ENCODE measurements at regions not wholly inside any gene's neighbourhood (a gene's known extent, or its start where the extent isn't known, plus 50 kb on each side); places are given as distances from the start of the nearest gene placed in this dataset.

- Histone ChIP-seq H3K4me1 (ENCODE audit: control insufficient read depth, insufficient read depth, low read length, poor library complexity, severe bottlenecking) (no peaks in the 10 kb centered on the region), H3K36me3 (ENCODE audit: control insufficient read depth, insufficient read depth, low read length) (no peaks in the 10 kb centered on the region), H3K27me3 (ENCODE audit: control insufficient read depth, insufficient read depth, low read length) (no peaks in the 10 kb centered on the region), H3K9me3 (ENCODE audit: control insufficient read depth in 2 of 2, low read length in 2 of 2) (no peaks in the 10 kb centered on the region), H3K4me3 (ENCODE audit: low read depth, low read length) (no peak overlapping the region), H3K27ac (ENCODE audit: insufficient read depth, low read length, poor library complexity, severe bottlenecking) (no peak overlapping the region)
- DNase-seq (no peak), ATAC-seq (ENCODE audit: low read depth in 2 of 2) (no peak)
- peaks cover 0 to 1% (median 0%) of the 10 kb centered on the region in 4 donors for H3K4me1 Mint-ChIP-seq
- no peaks in the 10 kb centered on the region for H3K36me3 Mint-ChIP-seq
- no peak overlapping the region for H3K27ac Mint-ChIP-seq
- H3K27me3 Mint-ChIP-seq, result peaks cover under 1% of the 10 kb centered on the region
- H3K4me3 Mint-ChIP-seq, result no peak overlapping the region
- peaks cover 0 to 4% (median 1%) of the 10 kb centered on the region in 7 donors for H3K9me3 Mint-ChIP-seq
Measured at GRCh38 chr10:125276133-125276532, 115.8 kb upstream of the CTBP2 start.

- Mint-ChIP-seq H3K27ac (no peak overlapping the region), H3K27me3 (no peaks in the 10 kb centered on the region), H3K4me1 (no peaks in the 10 kb centered on the region), H3K4me3 (no peak overlapping the region), H3K9me3 (peaks cover 0 to 5% (median 1%) of the 10 kb centered on the region in 7 donors), H3K36me3 (no peaks in the 10 kb centered on the region)
- Histone ChIP-seq H3K27me3 (ENCODE audit: control insufficient read depth, insufficient read depth, low read length) (no peaks in the 10 kb centered on the region), H3K9me3 (ENCODE audit: control insufficient read depth in 2 of 2, low read length in 2 of 2) (no peaks in the 10 kb centered on the region), H3K4me3 (ENCODE audit: low read depth, low read length) (no peak overlapping the region), H3K36me3 (ENCODE audit: control insufficient read depth, insufficient read depth, low read length) (no peaks in the 10 kb centered on the region), H3K4me1 (ENCODE audit: control insufficient read depth, insufficient read depth, low read length, poor library complexity, severe bottlenecking) (no peaks in the 10 kb centered on the region), H3K27ac (ENCODE audit: insufficient read depth, low read length, poor library complexity, severe bottlenecking) (no peak overlapping the region)
- no peak for DNase-seq
- ATAC-seq (ENCODE audit: low read depth in 2 of 2), result no peak
Measured at GRCh38 chr10:125274961-125275360, 114.6 kb upstream of the CTBP2 start.

GRCh38 chr10:125273023-125273422 is 112.7 kb upstream of the CTBP2 start:
- H3K27ac Mint-ChIP-seq, result no peak overlapping the region
- peaks cover 0 to 5% (median 1%) of the 10 kb centered on the region in 7 donors for H3K9me3 Mint-ChIP-seq
- H3K27me3 ChIP-seq (ENCODE audit: control insufficient read depth, insufficient read depth, low read length), result no peaks in the 10 kb centered on the region
- no peaks in the 10 kb centered on the region for H3K4me1 ChIP-seq (ENCODE audit: control insufficient read depth, insufficient read depth, low read length, poor library complexity, severe bottlenecking)
- no peaks in the 10 kb centered on the region for H3K27me3 Mint-ChIP-seq
- no peaks in the 10 kb centered on the region for H3K9me3 ChIP-seq (ENCODE audit: control insufficient read depth in 2 of 2, low read length in 2 of 2)
- ATAC-seq (ENCODE audit: low read depth in 2 of 2) (no peak), DNase-seq (no peak)
- H3K4me1 Mint-ChIP-seq, result no peaks in the 10 kb centered on the region
- H3K36me3 Mint-ChIP-seq, result no peaks in the 10 kb centered on the region
- H3K4me3 ChIP-seq (ENCODE audit: low read depth, low read length), result no peak overlapping the region
- no peak overlapping the region for H3K4me3 Mint-ChIP-seq
- H3K27ac ChIP-seq (ENCODE audit: insufficient read depth, low read length, poor library complexity, severe bottlenecking), result no peak overlapping the region
- H3K36me3 ChIP-seq (ENCODE audit: control insufficient read depth, insufficient read depth, low read length), result no peaks in the 10 kb centered on the region

GRCh38 chr10:125269716-125270115 is 109.4 kb upstream of the CTBP2 start:
- no peak overlapping the region for H3K4me3 ChIP-seq (ENCODE audit: low read depth, low read length)
- no peaks in the 10 kb centered on the region for H3K4me1 ChIP-seq (ENCODE audit: control insufficient read depth, insufficient read depth, low read length, poor library complexity, severe bottlenecking)
- no peaks in the 10 kb centered on the region for H3K27me3 Mint-ChIP-seq
- H3K36me3 Mint-ChIP-seq, result no peaks in the 10 kb centered on the region
- no peaks in the 10 kb centered on the region for H3K9me3 ChIP-seq (ENCODE audit: control insufficient read depth in 2 of 2, low read length in 2 of 2)
- no peaks in the 10 kb centered on the region for H3K27me3 ChIP-seq (ENCODE audit: control insufficient read depth, insufficient read depth, low read length)
- no peak for ATAC-seq (ENCODE audit: low read depth in 2 of 2)
- no peak for DNase-seq
- no peak overlapping the region for H3K27ac ChIP-seq (ENCODE audit: insufficient read depth, low read length, poor library complexity, severe bottlenecking)
- peaks cover 0 to 1% (median 0%) of the 10 kb centered on the region in 7 donors for H3K9me3 Mint-ChIP-seq
- no peak overlapping the region for H3K27ac Mint-ChIP-seq
- no peak overlapping the region for H3K4me3 Mint-ChIP-seq
- no peaks in the 10 kb centered on the region for H3K36me3 ChIP-seq (ENCODE audit: control insufficient read depth, insufficient read depth, low read length)
- H3K4me1 Mint-ChIP-seq, result no peaks in the 10 kb centered on the region

GRCh38 chr10:125266966-125267365 is 106.6 kb upstream of the CTBP2 start:
- H3K27ac Mint-ChIP-seq, result no peak overlapping the region
- ATAC-seq (ENCODE audit: low read depth in 2 of 2) (no peak), DNase-seq (no peak)
- no peaks in the 10 kb centered on the region for H3K4me1 Mint-ChIP-seq
- Histone ChIP-seq H3K36me3 (ENCODE audit: control insufficient read depth, insufficient read depth, low read length) (no peaks in the 10 kb centered on the region), H3K27me3 (ENCODE audit: control insufficient read depth, insufficient read depth, low read length) (no peaks in the 10 kb centered on the region), H3K27ac (ENCODE audit: insufficient read depth, low read length, poor library complexity, severe bottlenecking) (no peak overlapping the region), H3K4me3 (ENCODE audit: low read depth, low read length) (no peak overlapping the region), H3K9me3 (ENCODE audit: control insufficient read depth in 2 of 2, low read length in 2 of 2) (no peaks in the 10 kb centered on the region), H3K4me1 (ENCODE audit: control insufficient read depth, insufficient read depth, low read length, poor library complexity, severe bottlenecking) (no peaks in the 10 kb centered on the region)
- peaks cover 0 to 5% (median 1%) of the 10 kb centered on the region in 7 donors for H3K9me3 Mint-ChIP-seq
- H3K36me3 Mint-ChIP-seq, result no peaks in the 10 kb centered on the region
- no peak overlapping the region for H3K4me3 Mint-ChIP-seq
- no peaks in the 10 kb centered on the region for H3K27me3 Mint-ChIP-seq

GRCh38 chr10:125266541-125266940 is 106.2 kb upstream of the CTBP2 start:
- Mint-ChIP-seq H3K36me3 (no peaks in the 10 kb centered on the region), H3K4me1 (no peaks in the 10 kb centered on the region), H3K27me3 (no peaks in the 10 kb centered on the region), H3K9me3 (peaks cover 0 to 7% (median 1%) of the 10 kb centered on the region in 7 donors), H3K4me3 (no peak overlapping the region), H3K27ac (no peak overlapping the region)
- Histone ChIP-seq H3K27ac (ENCODE audit: insufficient read depth, low read length, poor library complexity, severe bottlenecking) (no peak overlapping the region), H3K27me3 (ENCODE audit: control insufficient read depth, insufficient read depth, low read length) (no peaks in the 10 kb centered on the region), H3K36me3 (ENCODE audit: control insufficient read depth, insufficient read depth, low read length) (no peaks in the 10 kb centered on the region), H3K4me3 (ENCODE audit: low read depth, low read length) (no peak overlapping the region), H3K4me1 (ENCODE audit: control insufficient read depth, insufficient read depth, low read length, poor library complexity, severe bottlenecking) (no peaks in the 10 kb centered on the region), H3K9me3 (ENCODE audit: control insufficient read depth in 2 of 2, low read length in 2 of 2) (no peaks in the 10 kb centered on the region)
- ATAC-seq (ENCODE audit: low read depth in 2 of 2) (no peak), DNase-seq (no peak)

DNA sequence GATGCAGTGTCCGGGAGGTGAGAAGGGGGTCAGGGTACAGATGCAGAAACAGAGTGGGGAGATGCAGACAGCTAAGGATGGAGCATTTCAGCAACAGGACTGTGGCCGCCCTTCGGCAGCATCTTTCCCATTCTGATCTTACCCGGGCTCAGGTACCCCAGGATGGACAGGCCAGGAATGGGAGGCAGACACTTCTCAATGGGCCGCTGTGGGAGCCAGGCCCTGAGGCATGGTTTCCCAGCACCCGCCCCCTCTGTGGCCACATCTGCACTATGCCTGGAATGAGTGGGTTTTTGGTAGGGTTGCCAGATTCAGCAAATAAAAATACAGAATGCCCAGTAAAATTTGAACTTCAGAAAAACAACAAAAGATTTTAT is 105.2 kb upstream of the CTBP2 start:
- no peak for ATAC-seq (ENCODE audit: low read depth in 2 of 2)
- DNase-seq, result no peak
- H3K27me3 Mint-ChIP-seq, result no peaks in the 10 kb centered on the region
- peaks cover 0 to 8% (median 3%) of the 10 kb centered on the region in 7 donors for H3K9me3 Mint-ChIP-seq
- H3K9me3 ChIP-seq (ENCODE audit: control insufficient read depth in 2 of 2, low read length in 2 of 2), result no peaks in the 10 kb centered on the region
- H3K4me3 ChIP-seq (ENCODE audit: low read depth, low read length), result no peak overlapping the region
- no peaks in the 10 kb centered on the region for H3K27me3 ChIP-seq (ENCODE audit: control insufficient read depth, insufficient read depth, low read length)
- H3K27ac Mint-ChIP-seq, result no peak overlapping the region
- no peaks in the 10 kb centered on the region for H3K4me1 ChIP-seq (ENCODE audit: control insufficient read depth, insufficient read depth, low read length, poor library complexity, severe bottlenecking)
- H3K4me1 Mint-ChIP-seq, result peaks cover 0 to 2% (median 0%) of the 10 kb centered on the region in 4 donors
- H3K36me3 Mint-ChIP-seq, result no peaks in the 10 kb centered on the region
- no peaks in the 10 kb centered on the region for H3K36me3 ChIP-seq (ENCODE audit: control insufficient read depth, insufficient read depth, low read length)
- no peak overlapping the region for H3K4me3 Mint-ChIP-seq
- no peak overlapping the region for H3K27ac ChIP-seq (ENCODE audit: insufficient read depth, low read length, poor library complexity, severe bottlenecking)

- Mint-ChIP-seq H3K36me3 (no peaks in the 10 kb centered on the region), H3K4me3 (no peak overlapping the region), H3K27me3 (no peaks in the 10 kb centered on the region), H3K27ac (no peak overlapping the region), H3K9me3 (peaks cover 0 to 8% (median 4%) of the 10 kb centered on the region in 7 donors), H3K4me1 (peaks cover 0 to 2% (median 0%) of the 10 kb centered on the region in 4 donors)
- no peak overlapping the region for H3K4me3 ChIP-seq (ENCODE audit: low read depth, low read length)
- no peaks in the 10 kb centered on the region for H3K4me1 ChIP-seq (ENCODE audit: control insufficient read depth, insufficient read depth, low read length, poor library complexity, severe bottlenecking)
- DNase-seq (no peak), ATAC-seq (ENCODE audit: low read depth in 2 of 2) (no peak)
- H3K36me3 ChIP-seq (ENCODE audit: control insufficient read depth, insufficient read depth, low read length), result no peaks in the 10 kb centered on the region
- no peak overlapping the region for H3K27ac ChIP-seq (ENCODE audit: insufficient read depth, low read length, poor library complexity, severe bottlenecking)
- H3K27me3 ChIP-seq (ENCODE audit: control insufficient read depth, insufficient read depth, low read length), result no peaks in the 10 kb centered on the region
- H3K9me3 ChIP-seq (ENCODE audit: control insufficient read depth in 2 of 2, low read length in 2 of 2), result no peaks in the 10 kb centered on the region
Measured at GRCh38 chr10:125264757-125265578, 104.6 kb upstream of the CTBP2 start.
